OCI-LY3 (cell line): ENCODE measurements at regions not wholly inside any gene's neighbourhood (a gene's known extent, or its start where the extent isn't known, plus 50 kb on each side); places are given as distances from the start of the nearest gene placed in this dataset.

Experiments used
- EZH2phosphoT487 ChIP-seq: fragments of 200-600 bp; shearing (Covaris generic); IDR thresholded peaks from 2 replicates; pipeline ENCODE4 v1.6.1; 2018; ENCODE audit warnings: antibody characterized with exemption, mixed run types, low read depth
- TF ChIP-seq, protein P1 (sequence below): fragments of 200-600, 300-600 bp; sonication (generic); IDR thresholded peaks from 2 replicates; pipeline ENCODE4 v1.5.1; 2014; ENCODE audit warnings: antibody characterized with exemption, low read length, low read depth

DNA sequence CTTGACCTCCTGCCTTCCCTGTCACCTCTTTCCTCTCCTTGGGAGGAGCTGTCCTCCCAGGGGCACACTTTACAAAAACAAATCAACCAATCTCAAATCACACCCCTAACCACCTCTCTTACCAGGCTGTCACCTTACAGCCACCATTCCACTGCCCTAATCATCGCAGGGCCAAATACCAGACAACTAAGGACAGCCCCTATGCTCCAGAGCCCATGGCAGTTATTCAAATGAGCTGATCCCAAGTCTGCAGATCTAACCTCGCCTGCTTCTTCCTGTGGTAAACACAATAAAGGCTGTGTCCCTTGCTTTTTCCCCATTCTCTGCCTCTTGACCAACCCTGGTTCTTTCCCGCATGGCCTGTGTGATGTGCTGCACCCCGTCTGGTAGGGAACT, 154.2 kb upstream of the CNTNAP5 start:
- TF ChIP-seq, protein P1, sequence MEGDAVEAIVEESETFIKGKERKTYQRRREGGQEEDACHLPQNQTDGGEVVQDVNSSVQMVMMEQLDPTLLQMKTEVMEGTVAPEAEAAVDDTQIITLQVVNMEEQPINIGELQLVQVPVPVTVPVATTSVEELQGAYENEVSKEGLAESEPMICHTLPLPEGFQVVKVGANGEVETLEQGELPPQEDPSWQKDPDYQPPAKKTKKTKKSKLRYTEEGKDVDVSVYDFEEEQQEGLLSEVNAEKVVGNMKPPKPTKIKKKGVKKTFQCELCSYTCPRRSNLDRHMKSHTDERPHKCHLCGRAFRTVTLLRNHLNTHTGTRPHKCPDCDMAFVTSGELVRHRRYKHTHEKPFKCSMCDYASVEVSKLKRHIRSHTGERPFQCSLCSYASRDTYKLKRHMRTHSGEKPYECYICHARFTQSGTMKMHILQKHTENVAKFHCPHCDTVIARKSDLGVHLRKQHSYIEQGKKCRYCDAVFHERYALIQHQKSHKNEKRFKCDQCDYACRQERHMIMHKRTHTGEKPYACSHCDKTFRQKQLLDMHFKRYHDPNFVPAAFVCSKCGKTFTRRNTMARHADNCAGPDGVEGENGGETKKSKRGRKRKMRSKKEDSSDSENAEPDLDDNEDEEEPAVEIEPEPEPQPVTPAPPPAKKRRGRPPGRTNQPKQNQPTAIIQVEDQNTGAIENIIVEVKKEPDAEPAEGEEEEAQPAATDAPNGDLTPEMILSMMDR: no peak
- no peak for TF ChIP-seq EZH2phosphoT487
